ENCODE measurements at regions not wholly inside any gene's neighbourhood (a gene's known extent, or its start where the extent isn't known, plus 50 kb on each side); places are given as distances from the start of the nearest gene placed in this dataset.

DNA sequence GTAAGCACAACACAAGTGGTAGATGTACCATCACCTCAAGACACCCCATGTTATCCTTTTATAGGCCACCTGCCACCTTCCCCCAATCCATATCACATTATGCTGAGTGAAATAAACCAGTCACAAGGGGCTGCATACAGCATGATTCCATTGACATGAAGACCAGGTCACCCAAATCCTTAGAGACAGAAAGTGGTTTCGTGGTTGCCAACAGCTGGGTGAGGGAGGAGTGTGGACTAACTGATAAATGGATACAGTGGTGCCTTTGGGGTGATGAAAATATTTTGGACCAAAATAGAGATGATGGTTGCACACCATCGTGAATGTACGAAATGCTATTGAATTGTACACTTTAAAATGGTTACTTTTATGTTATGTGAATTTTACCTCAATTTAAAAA lies 65.7 kb upstream of the DMD start:
- TF ChIP-seq, protein P1, sequence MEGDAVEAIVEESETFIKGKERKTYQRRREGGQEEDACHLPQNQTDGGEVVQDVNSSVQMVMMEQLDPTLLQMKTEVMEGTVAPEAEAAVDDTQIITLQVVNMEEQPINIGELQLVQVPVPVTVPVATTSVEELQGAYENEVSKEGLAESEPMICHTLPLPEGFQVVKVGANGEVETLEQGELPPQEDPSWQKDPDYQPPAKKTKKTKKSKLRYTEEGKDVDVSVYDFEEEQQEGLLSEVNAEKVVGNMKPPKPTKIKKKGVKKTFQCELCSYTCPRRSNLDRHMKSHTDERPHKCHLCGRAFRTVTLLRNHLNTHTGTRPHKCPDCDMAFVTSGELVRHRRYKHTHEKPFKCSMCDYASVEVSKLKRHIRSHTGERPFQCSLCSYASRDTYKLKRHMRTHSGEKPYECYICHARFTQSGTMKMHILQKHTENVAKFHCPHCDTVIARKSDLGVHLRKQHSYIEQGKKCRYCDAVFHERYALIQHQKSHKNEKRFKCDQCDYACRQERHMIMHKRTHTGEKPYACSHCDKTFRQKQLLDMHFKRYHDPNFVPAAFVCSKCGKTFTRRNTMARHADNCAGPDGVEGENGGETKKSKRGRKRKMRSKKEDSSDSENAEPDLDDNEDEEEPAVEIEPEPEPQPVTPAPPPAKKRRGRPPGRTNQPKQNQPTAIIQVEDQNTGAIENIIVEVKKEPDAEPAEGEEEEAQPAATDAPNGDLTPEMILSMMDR (IDR thresholded peaks at IDR 0.05), result no peak
- no peak for TF ChIP-seq POLR2AphosphoS5 (IDR thresholded peaks at IDR 0.05; ENCODE audit: low read depth, low read length)
